Activated CD4-positive, CD25-positive, alpha-beta regulatory T cell (primary cell): ENCODE measurements at regions not wholly inside any gene's neighbourhood (a gene's known extent, or its start where the extent isn't known, plus 50 kb on each side); places are given as distances from the start of the nearest gene placed in this dataset.
"Not testable (repeated sequence)": the region's sequence is repeated elsewhere in the genome, so short reads cannot be mapped to it uniquely, and the experiment has no call there.

ENCODE experiments used
- DNase-seq, 4 experiments: peaks; one replicate each; lab custom pipeline; 2025; lab: John Stamatoyannopoulos, UW

DNA sequence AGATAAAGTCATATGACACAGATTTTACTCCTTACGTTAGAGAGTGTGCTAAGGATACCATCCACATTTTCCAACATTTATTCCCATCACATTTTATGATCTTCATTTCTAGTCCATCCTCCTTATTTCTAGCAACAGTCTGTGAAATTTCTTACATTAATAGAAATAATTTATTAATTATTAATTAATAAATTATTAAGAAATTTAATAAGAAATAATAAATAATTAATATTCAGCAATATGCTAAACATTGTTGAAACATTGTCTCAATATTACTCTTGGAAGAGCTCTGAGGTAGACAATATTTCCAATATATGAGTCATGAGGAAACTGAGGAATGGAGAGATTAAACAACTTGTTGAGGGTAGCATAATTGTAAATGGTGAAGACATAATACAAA is 1742.5 kb upstream of the CDH6 start:
- not testable (repeated sequence) for DNase-seq

DNA sequence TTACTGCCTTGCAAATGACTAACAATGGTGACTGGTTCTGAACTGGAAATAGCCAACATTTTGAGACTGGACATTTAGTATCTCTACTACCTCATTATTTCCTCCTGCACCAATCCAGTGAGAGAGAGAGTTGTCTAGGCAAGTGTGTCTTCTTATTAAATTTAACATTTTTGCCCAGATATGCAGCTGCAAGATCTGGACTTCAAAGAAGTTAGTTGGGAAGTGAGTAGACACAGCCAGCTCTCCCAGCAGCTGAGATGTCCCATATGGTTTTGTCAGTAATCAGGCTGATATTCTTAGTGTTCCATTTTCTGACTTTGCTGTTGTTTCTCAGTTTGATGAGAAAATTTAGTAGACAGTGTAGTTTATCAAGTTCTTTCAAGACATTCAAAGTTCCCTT is 1778.8 kb upstream of the CDH6 start:
- DNase-seq: no peak

DNA sequence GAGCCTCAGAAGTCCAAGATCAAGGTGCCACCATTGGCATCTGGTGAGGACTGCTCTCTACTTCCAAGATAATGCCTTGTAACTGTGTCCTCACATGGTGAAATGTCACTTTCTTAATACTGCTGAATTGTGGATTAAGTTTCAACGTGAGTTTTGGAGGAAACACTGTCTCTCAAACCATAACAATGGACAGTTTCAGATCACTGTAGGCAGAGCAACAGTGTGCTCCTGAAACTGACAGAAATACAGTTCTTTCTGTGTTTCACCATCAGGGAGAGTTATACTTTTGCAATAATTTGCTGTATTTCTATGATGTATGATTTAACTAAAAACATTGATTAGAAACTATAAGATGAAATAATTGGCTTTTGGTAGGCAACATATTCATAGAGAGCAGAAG is 1780.5 kb upstream of the CDH6 start:
- DNase-seq: no peak

DNA sequence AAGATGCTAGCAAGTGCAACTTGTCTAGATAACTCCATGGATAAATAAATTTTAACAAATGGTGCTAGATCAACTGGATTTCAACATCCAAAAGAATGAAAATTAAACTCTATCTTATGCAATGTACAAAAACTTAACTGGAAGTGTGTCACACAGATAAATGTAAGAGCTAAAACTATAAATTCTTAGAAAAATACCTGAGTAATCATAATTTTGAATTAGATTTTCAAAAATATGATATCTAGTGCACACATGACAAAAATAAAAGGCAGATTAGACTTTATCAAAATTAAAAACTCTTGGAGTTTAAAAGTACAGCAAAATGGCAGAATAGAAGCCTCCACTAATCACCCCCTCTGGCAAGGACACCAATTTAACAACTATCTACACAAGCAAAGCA is 1791.2 kb upstream of the CDH6 start:
- DNase-seq: no peak

DNA sequence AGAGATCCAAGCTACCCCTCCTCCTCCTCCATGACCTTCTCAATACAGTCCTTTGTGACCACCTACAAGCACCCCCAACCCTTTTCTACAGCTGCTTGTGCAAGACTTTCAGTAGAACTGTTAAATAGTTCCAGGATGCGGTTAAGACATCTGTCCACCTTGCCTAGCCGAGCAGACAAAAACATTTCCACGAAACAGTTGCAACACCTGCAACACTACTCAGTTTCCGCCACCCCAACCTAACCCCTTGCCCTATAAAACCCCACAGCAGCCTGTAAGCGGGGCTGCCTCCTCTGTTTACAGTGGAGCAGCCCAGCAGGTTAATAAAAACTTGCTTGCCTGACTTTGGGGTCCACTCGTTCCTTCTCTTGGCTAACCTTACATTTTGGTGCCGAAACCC is 1803.5 kb upstream of the CDH6 start:
- no peak for DNase-seq

DNA sequence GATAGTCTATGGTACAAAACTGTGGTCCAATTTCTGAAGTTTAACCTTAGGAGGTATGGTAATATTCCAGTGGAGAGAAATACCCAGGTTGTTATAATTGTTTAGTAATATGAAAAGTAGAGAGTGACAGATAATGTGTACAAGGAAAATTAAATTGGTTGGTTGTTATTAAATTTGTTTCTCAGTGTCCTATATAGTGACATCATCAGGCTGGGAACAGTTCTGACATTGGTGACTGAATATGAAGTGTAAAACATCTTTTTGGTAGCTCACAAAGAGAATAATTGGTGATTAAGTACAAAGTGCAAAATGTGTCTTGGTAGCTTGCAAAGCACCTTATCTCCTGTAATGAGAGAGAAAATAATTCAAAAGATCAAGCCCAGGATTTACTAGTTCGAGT is 1806.1 kb upstream of the CDH6 start:
- no peak for DNase-seq

DNA sequence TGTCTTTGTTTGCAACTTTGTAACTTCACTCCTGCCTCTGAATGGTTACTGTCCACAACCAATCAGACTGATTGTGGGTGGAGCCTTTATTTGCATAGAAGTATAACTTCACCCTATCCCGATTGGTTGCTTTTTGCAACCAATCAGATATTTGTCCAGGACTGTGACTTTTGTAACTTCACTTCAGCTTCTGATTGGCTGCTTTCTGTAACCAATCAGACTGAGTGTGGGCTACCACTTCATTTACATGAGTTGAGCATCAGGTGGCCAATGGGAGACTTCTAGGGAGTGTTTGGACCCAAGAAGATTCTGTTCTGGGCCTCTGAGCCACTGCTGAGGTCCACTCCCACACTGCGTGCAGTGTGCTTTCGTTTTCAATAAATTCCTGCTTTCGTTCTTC is 1810.7 kb upstream of the CDH6 start:
- DNase-seq: no peak

DNA sequence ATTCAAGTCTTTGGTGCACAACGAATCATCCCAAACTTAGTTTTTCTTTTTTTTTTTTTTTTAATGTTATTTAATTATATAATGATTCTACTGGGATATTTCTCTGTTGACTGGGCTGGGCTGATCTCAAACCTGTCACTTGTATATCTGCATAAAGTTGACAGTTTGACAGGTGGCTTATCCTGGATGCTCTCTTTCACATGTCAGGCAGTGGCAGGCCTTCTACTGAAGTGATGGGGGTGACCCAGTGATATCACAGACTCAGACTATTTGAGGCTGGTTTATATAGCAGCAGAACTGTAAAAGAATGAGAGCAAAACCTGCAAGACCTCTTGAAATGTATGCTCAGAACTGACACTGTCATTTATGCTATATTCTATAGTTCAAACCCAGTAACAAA is 1813.5 kb upstream of the CDH6 start:
- DNase-seq: no peak

DNA sequence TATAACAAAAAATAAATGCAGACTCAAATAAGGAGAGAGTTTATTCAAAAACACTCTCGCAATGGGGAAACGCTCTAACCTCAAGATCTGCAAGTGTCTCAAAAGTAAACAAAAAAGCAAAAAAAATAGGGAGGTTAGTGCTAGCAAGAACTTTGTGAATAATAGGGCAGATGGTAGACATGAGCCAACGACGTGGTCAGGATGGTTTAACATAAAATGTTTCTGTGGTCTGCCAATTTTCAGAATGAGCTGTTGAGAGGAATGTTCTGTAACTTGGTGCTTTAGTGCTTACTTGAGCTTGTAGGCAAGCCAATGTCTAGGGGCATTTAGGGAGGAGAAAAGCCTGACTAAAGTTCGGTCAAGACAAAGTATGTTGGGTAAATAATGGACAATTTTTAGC is 1813.9 kb upstream of the CDH6 start:
- DNase-seq: no peak

DNA sequence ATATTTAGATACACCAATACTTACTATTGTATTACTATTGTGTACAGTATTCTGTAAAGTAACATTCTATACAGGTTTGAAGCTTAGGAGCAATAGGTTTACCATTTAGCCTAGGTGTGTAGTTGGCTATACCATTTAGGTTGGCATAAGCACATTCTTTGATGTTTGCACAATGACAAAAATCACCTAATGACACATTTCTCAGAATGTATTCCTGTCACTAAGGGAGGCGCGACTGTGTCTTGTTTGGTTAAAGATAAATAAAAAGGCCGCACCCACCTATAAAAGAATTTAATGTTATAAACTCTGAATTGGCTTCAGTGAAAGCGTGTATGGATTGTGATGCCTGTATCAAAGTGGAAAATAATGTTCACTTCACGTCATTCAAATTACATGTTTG is 1815.4 kb upstream of the CDH6 start:
- DNase-seq: no peak

DNA sequence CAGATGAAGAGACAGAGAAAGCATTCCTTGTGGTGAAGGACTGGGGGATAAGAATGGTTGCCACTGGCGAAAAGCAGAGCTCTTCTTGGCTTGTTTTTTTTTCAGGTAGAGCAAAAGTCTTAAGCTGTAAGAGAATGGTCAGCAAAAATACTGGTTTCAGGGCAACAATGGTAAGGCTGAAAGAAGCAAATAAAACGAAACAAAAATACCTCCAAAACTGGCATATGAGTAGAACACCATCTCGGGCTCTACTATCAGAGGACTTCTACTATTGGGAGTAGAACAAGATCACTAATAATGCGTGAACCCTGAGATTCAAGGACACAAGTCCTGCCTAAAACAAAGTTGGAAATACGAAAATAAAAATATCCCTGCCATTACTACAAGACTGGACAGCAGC is 1823.2 kb upstream of the CDH6 start:
- DNase-seq: no peak

DNA sequence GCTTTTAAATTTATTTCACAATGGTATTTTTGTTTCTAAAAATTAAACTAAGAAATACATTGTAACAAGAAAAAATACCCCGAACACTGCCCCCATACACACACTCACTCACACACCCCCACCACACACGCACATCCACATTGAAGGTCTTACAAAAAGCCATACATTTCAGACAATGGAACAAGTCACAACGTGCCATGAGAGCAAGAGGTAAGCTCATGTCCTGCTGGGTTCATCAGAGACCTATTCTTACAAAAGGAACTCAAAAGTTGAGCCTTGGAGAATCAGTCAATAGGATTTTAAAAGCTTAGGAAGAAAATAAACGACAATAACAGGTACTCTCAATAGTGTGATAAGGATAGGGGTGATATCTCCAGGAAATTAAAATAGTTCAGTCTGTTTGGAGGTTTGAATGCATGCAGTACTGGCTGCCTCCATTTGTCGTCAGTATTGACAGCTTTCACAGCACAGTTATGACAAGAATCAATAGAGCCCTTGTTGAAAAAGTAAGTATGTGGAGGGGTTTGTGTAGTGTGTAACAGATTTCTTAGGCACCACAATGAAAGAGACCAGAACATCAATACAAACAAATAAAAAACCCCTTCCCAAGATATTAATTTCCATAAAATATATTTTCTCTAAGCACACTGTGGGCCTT is 1826.2 kb upstream of the CDH6 start:
- no peak for DNase-seq

DNA sequence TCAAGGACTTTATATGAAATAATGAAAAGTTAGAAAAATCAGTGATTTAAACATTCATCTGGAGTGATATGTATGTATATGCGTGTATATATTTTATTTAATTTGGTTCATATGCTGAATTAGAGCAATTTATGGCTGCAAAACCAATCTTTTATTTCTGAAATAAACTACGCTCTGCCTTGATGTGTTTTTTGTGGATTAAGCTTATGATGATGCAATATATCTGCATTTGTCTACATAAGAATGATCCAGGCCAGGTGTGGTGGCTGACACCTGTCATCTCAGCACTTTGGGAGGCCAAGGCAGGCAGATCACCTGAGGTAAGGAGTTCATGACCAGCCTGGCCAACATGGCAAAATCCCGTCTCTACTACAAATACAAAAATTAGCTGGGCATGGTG is 1842.3 kb upstream of the CDH6 start:
- DNase-seq: no peak

DNA sequence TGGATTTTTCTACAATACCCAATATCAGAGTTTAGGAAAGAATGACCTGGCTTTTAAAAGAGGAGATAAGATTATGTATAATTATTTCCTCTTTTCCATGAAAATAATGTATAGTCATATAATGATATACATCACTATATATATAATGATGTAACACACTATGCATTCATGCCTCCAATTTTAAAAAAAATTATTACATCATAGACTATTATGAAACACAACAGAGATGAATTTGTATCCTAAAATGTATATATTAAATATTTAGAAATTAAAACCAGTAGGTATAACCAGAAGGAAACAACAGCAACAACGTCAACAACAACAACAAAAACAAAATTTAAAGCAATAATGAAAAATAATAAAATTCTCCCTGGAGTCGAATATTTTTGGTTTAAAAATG is 1856.5 kb upstream of the CDH6 start:
- no peak for DNase-seq

DNA sequence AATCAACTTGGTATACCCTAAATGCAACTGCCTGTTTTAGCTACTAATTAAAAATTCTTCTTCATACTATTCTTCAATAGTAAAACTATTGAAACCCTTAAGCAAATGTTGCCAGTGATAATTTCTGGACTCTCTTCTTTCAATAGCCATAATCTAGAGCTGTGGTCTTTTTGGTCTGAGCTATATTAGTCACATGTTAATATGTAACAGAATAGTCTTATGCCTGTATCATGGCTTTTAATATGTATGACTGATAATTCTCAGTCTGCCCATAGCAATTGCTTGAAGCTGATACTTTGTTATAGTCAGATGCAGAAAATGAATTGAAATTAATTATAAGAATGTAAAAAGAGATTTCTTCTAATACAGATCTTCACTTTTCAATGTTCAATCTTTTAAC is 1871.9 kb upstream of the CDH6 start:
- DNase-seq: no peak

DNA sequence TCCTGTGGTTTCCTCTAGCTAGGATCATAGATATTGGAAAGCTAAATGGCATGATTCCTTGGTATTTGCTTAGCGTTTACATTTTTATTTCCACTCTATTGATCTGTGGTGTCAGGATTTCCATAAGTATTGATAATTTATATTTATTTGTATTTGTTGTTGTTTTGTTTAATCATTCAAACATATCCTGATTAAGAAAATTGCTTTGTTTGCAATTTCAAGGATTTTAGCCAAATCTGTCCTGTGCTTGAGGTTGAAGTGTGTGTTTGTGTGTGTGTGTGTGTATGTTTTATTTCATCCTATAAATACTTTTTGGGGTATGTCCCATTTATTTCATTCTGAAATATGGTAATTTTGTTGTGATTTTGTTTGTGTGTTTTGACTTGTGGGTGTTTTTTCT is 1884.1 kb upstream of the CDH6 start:
- DNase-seq: no peak

DNA sequence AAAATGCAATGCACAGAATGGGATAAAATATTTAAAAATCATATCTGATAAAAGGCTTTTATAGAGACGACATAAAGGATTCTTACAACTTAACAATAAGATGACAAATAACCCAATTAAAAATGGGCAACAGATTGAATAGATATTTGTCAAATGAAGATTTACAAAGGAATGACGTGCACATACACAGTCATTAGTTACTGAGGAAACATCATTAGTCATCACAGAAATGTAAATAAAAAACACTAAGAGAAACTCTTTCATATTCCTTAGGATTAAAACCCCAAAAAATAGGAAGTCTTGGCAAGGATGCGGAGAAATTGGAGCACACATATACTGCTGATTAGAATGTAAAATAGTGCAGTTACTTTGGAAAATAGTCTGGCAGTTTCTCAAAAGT is 1886.0 kb upstream of the CDH6 start:
- no peak for DNase-seq

DNA sequence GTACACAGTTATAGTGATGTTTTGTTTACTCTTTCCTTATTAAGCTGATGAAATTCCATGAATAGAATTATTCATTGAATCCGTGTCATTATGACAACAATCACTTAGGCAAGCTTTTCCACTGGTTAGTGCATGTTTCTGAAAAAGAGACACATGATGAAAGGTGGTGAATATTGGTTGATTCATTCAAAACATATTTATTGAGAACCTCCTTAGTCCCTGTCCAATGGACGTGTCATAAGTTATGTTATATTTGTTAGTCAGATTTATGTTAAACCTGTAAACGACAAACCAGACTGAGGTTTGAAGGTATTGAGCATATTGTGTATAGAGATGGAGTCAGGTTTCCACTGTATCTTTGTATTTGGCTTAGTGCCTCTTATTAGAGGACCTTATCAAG is 1888.9 kb upstream of the CDH6 start:
- no peak for DNase-seq

DNA sequence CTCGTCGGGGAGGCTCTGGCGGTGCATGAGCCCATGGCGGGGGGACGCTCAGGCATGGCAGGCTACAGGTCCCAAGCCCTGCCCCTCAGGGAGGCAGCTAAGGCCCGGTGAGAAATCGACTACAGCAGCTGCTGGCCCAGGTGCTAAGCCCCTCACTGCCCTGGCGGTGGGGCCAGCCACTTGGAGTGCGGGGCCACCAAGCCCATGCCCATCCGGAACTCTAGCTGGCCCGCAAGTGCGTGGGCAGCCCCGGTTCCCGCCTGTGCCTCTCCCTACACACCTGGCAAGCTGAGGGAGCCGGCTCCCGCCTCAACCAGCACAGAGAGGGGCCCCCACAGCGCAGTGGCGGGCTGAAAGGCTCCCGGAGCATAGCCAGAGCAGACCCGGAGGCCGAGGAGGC is 1896.9 kb upstream of the CDH6 start:
- DNase-seq: no peak

DNA sequence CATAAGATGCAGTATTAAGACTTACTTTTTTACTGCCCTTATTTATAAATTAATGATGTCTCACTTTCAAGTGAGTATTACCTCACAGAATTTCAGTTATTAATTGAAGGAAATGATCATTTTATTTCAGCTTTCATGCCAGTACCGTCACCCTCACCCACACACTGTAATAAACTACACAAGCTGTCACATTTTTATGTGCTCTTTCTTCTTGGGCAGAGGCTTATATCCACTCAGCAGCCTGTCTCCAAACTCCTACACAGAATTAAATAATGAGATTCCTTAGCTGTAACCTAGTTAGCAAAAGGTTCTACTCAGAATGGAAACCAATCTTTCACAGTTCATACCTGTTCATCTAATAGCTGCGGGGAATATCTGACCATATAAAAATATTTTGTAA is 1915.8 kb upstream of the CDH6 start:
- no peak for DNase-seq

DNA sequence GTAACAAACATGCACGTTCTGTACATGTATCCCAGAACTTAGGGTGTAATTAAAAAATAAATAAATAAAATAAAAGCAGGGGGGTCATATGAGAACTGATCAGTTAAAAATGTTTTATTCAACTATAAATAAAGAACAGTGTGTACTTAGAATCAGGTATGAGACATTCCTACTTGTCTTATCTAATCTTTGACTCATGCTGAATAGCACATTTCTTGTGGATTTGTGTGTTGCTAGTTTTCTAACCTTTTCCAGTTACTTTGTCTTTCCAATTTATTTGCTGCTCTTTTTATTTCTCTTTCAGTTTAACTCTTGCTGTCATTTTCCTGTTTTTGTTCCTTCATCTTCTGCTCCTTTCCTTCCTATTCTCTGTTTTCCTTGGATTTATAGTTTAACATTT is 1917.1 kb upstream of the CDH6 start:
- DNase-seq: no peak

DNA sequence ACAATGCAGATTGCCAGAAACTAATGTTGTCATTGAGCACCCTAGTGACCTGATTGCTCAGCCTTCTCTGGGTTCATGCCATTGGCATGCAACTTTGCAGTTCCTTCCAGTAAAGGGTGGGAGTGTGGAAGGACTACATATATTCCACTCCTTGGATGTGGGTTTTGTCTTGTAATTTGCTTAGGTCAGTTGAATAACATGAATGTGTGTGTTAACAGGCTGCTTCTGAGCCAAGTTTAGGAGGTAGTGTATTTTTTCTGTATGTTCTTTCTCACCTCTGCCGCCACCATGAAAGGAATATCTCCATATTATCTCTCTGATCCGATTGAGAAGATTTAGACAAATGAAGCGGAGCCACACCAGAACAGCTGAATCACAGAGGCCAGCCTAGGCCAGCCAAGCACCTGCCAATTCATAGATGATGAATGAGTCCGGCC is 1929.6 kb upstream of the CDH6 start:
- no peak for DNase-seq

DNA sequence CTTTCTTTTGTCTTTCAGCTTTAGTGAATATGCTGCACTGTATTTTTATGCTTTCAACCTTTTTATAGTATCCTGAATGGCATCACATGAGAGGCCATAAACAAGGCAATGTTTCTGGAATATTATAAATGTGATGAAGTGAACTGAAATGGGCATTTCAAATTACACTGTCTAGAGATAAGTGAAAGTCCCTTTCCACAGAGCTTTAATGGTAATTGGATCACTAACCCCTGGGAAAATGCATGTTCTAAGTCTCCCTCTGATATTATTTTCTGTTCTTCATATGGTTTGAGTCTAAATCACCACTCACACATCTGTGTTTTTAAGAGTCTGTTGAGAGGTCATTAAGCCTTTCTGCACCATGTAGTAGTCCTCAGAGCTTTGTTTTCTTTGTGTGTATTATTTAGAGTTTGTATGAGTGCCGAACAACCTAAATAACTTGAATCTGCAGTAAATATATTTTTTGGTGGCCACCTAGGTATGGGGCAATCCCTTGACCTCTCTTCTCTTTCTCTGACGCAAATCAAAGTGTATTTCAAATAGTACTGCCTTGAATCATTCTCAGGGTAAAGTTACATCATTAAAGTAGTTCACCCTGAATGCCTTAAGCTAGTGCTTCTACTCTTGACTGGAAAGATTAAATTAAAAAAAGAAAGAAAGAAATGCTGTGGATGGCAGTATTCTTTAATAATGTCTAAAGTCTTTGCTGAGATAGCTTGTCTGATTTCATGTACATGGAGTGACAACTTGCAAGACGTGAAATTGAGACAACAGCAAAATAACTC is 1931.0 kb upstream of the CDH6 start:
- no peak for DNase-seq

DNA sequence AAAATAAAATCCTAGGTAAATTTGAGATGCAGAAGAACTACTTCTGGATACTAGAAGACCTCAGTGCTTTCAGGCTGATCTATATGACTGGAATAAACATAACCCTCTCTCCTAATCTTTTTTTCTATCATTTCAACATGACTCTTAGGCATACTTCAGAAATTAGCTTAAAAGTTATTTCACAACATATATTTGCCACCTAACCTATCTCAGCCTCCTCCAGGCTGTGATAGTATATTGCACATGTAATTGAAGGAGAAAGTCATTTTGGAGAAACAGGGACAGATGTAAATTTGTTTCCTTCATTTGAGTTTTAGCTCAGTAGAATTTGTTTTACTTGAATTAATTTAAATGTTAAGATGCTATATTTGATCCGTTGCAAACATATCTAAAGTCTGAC is 1932.3 kb upstream of the CDH6 start:
- DNase-seq: no peak
